ENCODE measurements at regions not wholly inside any gene's neighbourhood (a gene's known extent, or its start where the extent isn't known, plus 50 kb on each side); places are given as distances from the start of the nearest gene placed in this dataset.
"Not testable (repeated sequence)": the region's sequence is repeated elsewhere in the genome, so short reads cannot be mapped to it uniquely, and the experiment has no call there.

GRCh38 chr5:12660279-12661107 lies 756.2 kb upstream of the CTNND2 start:
- H3K27ac Mint-ChIP-seq; H3K4me1 Mint-ChIP-seq (ENCODE audit: low read depth in 2 of 2); DNase-seq; H3K4me3 Mint-ChIP-seq; H3K27me3 Mint-ChIP-seq; H3K36me3 Mint-ChIP-seq (ENCODE audit: insufficient read depth); ATAC-seq (replicated peaks): not testable (repeated sequence)
- H3K9me3 Mint-ChIP-seq: peaks cover 8 to 23% of the 10 kb centered on the region in 2 donors

GRCh38 chr5:12659686-12660085 lies 755.4 kb upstream of the CTNND2 start:
- no peak for ATAC-seq (replicated peaks)
- H3K36me3 Mint-ChIP-seq (ENCODE audit: insufficient read depth): peaks cover 2% of the 10 kb centered on the region
- no peaks in the 10 kb centered on the region for H3K27me3 Mint-ChIP-seq
- no peak overlapping the region for H3K4me3 Mint-ChIP-seq
- no peaks in the 10 kb centered on the region for H3K4me1 Mint-ChIP-seq (ENCODE audit: low read depth in 2 of 2)
- H3K9me3 Mint-ChIP-seq: peaks cover 8 to 17% of the 10 kb centered on the region in 2 donors
- H3K27ac Mint-ChIP-seq: no peak overlapping the region
- no peak for DNase-seq

- H3K4me1 Mint-ChIP-seq (ENCODE audit: low read depth in 2 of 2): no peaks in the 10 kb centered on the region
- H3K9me3 Mint-ChIP-seq: peaks cover 5 to 10% of the 10 kb centered on the region in 2 donors
- H3K27ac Mint-ChIP-seq: no peak overlapping the region
- no peaks in the 10 kb centered on the region for H3K27me3 Mint-ChIP-seq
- no peak for DNase-seq
- no peak overlapping the region for H3K4me3 Mint-ChIP-seq
- H3K36me3 Mint-ChIP-seq (ENCODE audit: insufficient read depth): peaks cover 2% of the 10 kb centered on the region
- ATAC-seq (replicated peaks): no peak
Observed at GRCh38 chr5:12658871-12659446, 754.7 kb upstream of the CTNND2 start.

GRCh38 chr5:12657914-12658474 lies 753.7 kb upstream of the CTNND2 start:
- H3K4me3 Mint-ChIP-seq; H3K36me3 Mint-ChIP-seq (ENCODE audit: insufficient read depth); H3K9me3 Mint-ChIP-seq; ATAC-seq (replicated peaks); H3K27ac Mint-ChIP-seq; H3K4me1 Mint-ChIP-seq (ENCODE audit: low read depth in 2 of 2); H3K27me3 Mint-ChIP-seq; DNase-seq: not testable (repeated sequence)

GRCh38 chr5:12655675-12656074 lies 751.4 kb upstream of the CTNND2 start:
- no peak for ATAC-seq (replicated peaks)

GRCh38 chr5:12652201-12652600 lies 748.0 kb upstream of the CTNND2 start:
- H3K4me1 Mint-ChIP-seq (ENCODE audit: low read depth in 2 of 2): no peaks in the 10 kb centered on the region
- no peaks in the 10 kb centered on the region for H3K36me3 Mint-ChIP-seq (ENCODE audit: insufficient read depth)
- H3K27ac Mint-ChIP-seq: no peak overlapping the region
- no peak for ATAC-seq (replicated peaks)
- no peaks in the 10 kb centered on the region for H3K27me3 Mint-ChIP-seq
- H3K9me3 Mint-ChIP-seq: peaks cover 0 to 4% of the 10 kb centered on the region in 2 donors
- H3K4me3 Mint-ChIP-seq: no peak overlapping the region
- no peak for DNase-seq

More at GRCh38 chr5:12655675-12656074, 751.4 kb upstream of the CTNND2 start:
- no peak overlapping the region for H3K4me3 Mint-ChIP-seq
- DNase-seq: no peak
- H3K36me3 Mint-ChIP-seq (ENCODE audit: insufficient read depth): peaks cover 2% of the 10 kb centered on the region
- H3K27ac Mint-ChIP-seq: no peak overlapping the region
- H3K4me1 Mint-ChIP-seq (ENCODE audit: low read depth in 2 of 2): no peaks in the 10 kb centered on the region
- H3K9me3 Mint-ChIP-seq: peaks cover 2 to 8% of the 10 kb centered on the region in 2 donors
- H3K27me3 Mint-ChIP-seq: no peaks in the 10 kb centered on the region

GRCh38 chr5:12648558-12648957 lies 744.3 kb upstream of the CTNND2 start:
- ATAC-seq (replicated peaks): no peak
- H3K36me3 Mint-ChIP-seq (ENCODE audit: insufficient read depth): no peaks in the 10 kb centered on the region
- no peaks in the 10 kb centered on the region for H3K4me1 Mint-ChIP-seq (ENCODE audit: low read depth in 2 of 2)
- H3K27ac Mint-ChIP-seq: no peak overlapping the region
- H3K9me3 Mint-ChIP-seq: peaks cover 0 to 4% of the 10 kb centered on the region in 2 donors
- no peak overlapping the region for H3K4me3 Mint-ChIP-seq
- H3K27me3 Mint-ChIP-seq: no peaks in the 10 kb centered on the region
- no peak for DNase-seq

DNA sequence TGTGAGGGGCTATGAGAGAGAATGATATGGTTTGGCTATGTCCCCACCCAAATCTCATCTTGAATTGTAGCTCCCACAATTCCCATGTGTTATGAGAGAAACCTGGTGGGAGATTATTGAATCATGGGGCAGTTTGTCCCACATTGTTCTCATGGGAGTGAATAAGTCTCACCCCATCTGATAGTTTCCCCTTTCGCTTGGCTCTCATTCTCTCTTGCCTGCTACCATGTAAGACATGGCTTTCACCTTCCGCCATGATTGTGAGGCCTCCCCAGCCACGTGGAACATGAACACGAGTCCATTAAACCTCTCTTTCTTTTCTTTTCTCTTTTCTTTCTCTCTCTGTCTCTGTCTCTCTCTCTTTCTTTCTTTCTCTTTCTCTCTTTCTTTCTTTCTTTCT lies 743.4 kb upstream of the CTNND2 start:
- H3K9me3 Mint-ChIP-seq: peaks cover 0 to 4% of the 10 kb centered on the region in 2 donors
- DNase-seq: no peak
- no peak overlapping the region for H3K27ac Mint-ChIP-seq
- H3K36me3 Mint-ChIP-seq (ENCODE audit: insufficient read depth): no peaks in the 10 kb centered on the region
- no peak overlapping the region for H3K4me3 Mint-ChIP-seq
- H3K27me3 Mint-ChIP-seq: no peaks in the 10 kb centered on the region
- H3K4me1 Mint-ChIP-seq (ENCODE audit: low read depth in 2 of 2): no peaks in the 10 kb centered on the region
- ATAC-seq (replicated peaks): no peak

DNA sequence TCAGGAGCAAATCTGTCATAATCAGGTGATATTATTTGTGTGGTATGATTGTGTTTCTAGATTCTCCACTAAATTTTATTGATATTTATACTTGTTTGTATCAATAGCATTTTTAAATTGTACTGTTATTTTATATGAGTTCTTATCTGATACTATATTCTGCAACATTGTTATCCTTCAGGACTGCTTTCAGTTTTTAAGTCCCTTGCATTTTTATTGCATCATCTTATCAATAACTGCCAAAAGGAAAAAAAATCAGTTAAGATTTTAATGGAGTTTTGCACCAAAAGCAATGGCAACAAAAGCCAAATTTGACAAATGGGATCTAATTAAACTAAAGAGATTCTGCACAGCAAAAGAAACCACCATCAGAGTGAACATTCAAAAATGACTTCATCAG lies 741.3 kb upstream of the CTNND2 start:
- Mint-ChIP-seq H3K9me3 (peaks cover 0 to 4% of the 10 kb centered on the region in 2 donors), H3K4me3 (no peak overlapping the region), H3K27ac (no peak overlapping the region), H3K4me1 (ENCODE audit: low read depth in 2 of 2) (no peaks in the 10 kb centered on the region), H3K36me3 (ENCODE audit: insufficient read depth) (no peaks in the 10 kb centered on the region), H3K27me3 (no peaks in the 10 kb centered on the region)
- ATAC-seq (replicated peaks) (no peak), DNase-seq (no peak)

GRCh38 chr5:12636209-12636608 lies 732.0 kb upstream of the CTNND2 start:
- no peaks in the 10 kb centered on the region for H3K4me1 Mint-ChIP-seq (ENCODE audit: low read depth in 2 of 2)
- H3K4me3 Mint-ChIP-seq: no peak overlapping the region
- H3K27me3 Mint-ChIP-seq: no peaks in the 10 kb centered on the region
- DNase-seq: no peak
- H3K27ac Mint-ChIP-seq: no peak overlapping the region
- no peak for ATAC-seq (replicated peaks)
- H3K36me3 Mint-ChIP-seq (ENCODE audit: insufficient read depth): no peaks in the 10 kb centered on the region
- peaks cover 0 to 6% of the 10 kb centered on the region in 2 donors for H3K9me3 Mint-ChIP-seq

- H3K4me3 Mint-ChIP-seq: no peak overlapping the region
- H3K9me3 Mint-ChIP-seq: peaks cover 0 to 2% of the 10 kb centered on the region in 2 donors
- ATAC-seq (replicated peaks): no peak
- no peak for DNase-seq
- no peaks in the 10 kb centered on the region for H3K4me1 Mint-ChIP-seq (ENCODE audit: low read depth in 2 of 2)
- H3K27ac Mint-ChIP-seq: no peak overlapping the region
- no peaks in the 10 kb centered on the region for H3K36me3 Mint-ChIP-seq (ENCODE audit: insufficient read depth)
- no peaks in the 10 kb centered on the region for H3K27me3 Mint-ChIP-seq
Observed at GRCh38 chr5:12626556-12626955, 722.3 kb upstream of the CTNND2 start.

DNA sequence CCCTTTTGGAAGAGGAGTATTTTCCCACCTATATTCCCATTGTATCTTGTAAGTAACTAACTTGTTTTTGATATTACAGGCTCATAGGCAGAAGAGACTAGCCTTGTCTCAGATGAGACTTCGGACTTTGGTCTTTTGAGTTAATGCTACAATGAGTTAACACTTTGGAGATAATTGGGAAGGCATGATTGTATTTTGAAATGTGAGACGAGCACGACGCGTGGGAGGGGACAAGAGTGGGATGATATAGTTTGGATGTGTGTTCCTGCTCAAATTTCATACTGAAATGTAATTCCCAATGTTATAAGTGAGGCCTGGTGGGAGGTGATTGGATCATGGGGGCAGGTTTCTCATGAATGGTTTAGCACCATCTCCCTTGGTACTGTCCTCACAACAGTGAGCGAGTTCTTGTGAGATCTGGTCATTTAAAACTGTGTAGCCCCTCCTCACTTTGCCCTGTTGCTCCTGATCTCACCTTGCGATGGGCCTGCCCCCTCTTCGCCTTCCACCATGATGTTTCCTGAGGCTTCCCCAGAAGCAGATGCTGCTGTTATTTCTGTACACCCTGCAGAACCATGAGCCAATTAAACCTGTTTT lies 721.5 kb upstream of the CTNND2 start:
- H3K4me1 Mint-ChIP-seq (ENCODE audit: low read depth in 2 of 2): no peaks in the 10 kb centered on the region
- H3K27me3 Mint-ChIP-seq: no peaks in the 10 kb centered on the region
- no peak for DNase-seq
- no peak overlapping the region for H3K27ac Mint-ChIP-seq
- H3K36me3 Mint-ChIP-seq (ENCODE audit: insufficient read depth): no peaks in the 10 kb centered on the region
- ATAC-seq (replicated peaks): no peak
- H3K9me3 Mint-ChIP-seq: peaks cover 0 to 2% of the 10 kb centered on the region in 2 donors
- no peak overlapping the region for H3K4me3 Mint-ChIP-seq

DNA sequence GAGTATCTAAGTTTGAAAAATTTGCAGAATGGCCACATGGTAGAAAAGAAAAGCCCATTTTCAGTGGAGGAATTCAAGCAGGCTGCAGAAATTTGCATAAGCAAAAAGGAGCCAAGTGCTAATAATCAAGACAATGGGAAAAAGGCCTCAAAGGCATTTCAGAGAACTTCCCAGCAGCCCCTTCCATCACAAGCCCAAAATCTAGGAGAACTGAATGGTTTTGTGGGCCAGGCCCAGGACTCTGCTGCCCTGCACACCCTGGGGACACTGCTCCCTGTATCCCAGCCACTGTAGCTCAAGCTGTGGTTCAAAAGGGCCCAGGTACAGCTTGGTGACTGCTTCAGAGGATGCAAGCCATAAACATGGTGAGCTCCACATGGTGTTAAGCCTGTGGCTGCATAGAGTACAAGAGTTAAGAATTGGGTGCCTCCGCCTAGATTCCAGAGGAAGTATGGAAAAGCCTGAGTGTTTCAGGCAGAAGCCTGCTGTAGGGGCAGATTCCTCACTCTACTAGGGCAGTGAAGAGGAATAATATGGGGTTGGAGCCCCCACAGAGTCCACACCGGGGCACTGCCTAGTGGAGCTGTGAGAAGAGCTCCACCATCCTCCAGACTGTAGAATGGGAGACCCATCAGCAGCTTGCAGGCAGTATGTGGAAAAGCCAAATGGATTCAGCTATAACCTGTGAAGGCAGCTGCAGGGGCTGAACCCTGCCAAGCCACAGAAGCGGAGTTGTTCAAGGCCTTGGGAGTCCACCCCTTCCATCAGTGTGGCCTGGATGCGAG lies 720.7 kb upstream of the CTNND2 start:
- Mint-ChIP-seq H3K27ac (no peak overlapping the region), H3K4me1 (ENCODE audit: low read depth in 2 of 2) (no peaks in the 10 kb centered on the region), H3K9me3 (peaks cover 2 to 3% of the 10 kb centered on the region in 2 donors), H3K36me3 (ENCODE audit: insufficient read depth) (no peaks in the 10 kb centered on the region), H3K27me3 (no peaks in the 10 kb centered on the region), H3K4me3 (no peak overlapping the region)
- no peak for ATAC-seq (replicated peaks)
- no peak for DNase-seq
